IMR-90 (cell line): ENCODE measurements at regions not wholly inside any gene's neighbourhood (a gene's known extent, or its start where the extent isn't known, plus 50 kb on each side); places are given as distances from the start of the nearest gene placed in this dataset.

Source experiments
- CEBPB ChIP-seq: IDR thresholded peaks from 2 replicates; pipeline ENCODE4 v1.6.1; 2012; ENCODE audit warnings: low read depth, low read length, improper control_type of control experiment
- FOS ChIP-seq: fragments of 150-350 bp; IDR thresholded peaks from 2 replicates; pipeline ENCODE4 v1.6.1; 2016; ENCODE audit warnings: low read depth, low read length
- POLR2A ChIP-seq: IDR thresholded peaks from 2 replicates; pipeline ENCODE4 v1.6.1; 2012; ENCODE audit warnings: mild to moderate bottlenecking, low read depth, low read length
- RAD21 ChIP-seq: IDR thresholded peaks from 2 replicates; pipeline ENCODE4 v1.6.1; 2012; ENCODE audit warnings: low read length, improper control_type of control experiment
- USF2 ChIP-seq: fragments of 150-350 bp; IDR thresholded peaks from 2 replicates; pipeline ENCODE4 v1.6.1; 2017; ENCODE audit warnings: mild to moderate bottlenecking, antibody characterized with exemption, low read length, low read depth
- TF ChIP-seq, protein P1 (sequence below): conservative IDR thresholded peaks from 2 replicates; pipeline ENCODE4 v1.5.1; 2012; ENCODE audit warnings: mild to moderate bottlenecking, low read depth, low read length, improper control_type of control experiment

DNA sequence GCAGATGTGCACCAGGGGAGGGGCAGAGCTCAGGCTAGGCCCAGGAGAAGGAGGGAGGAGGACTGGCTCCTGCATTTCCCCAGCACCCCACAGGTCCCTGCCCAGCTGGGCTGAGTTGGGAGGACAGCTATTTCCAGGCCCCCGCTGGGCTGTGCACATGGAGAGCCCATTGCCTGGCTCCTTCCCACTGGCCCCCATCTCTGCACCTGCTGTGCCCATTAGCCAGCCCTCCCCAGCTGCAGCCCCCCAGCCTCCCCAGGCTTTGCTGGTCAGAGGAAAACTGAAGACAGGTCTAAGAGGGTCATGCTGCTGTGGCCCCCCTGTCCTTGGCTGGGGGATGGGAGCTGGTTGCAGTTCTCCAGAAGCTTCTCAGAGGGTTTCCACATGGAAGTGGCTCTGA, 81.8 kb upstream of the SHANK2 start:
- TF ChIP-seq, protein P1, sequence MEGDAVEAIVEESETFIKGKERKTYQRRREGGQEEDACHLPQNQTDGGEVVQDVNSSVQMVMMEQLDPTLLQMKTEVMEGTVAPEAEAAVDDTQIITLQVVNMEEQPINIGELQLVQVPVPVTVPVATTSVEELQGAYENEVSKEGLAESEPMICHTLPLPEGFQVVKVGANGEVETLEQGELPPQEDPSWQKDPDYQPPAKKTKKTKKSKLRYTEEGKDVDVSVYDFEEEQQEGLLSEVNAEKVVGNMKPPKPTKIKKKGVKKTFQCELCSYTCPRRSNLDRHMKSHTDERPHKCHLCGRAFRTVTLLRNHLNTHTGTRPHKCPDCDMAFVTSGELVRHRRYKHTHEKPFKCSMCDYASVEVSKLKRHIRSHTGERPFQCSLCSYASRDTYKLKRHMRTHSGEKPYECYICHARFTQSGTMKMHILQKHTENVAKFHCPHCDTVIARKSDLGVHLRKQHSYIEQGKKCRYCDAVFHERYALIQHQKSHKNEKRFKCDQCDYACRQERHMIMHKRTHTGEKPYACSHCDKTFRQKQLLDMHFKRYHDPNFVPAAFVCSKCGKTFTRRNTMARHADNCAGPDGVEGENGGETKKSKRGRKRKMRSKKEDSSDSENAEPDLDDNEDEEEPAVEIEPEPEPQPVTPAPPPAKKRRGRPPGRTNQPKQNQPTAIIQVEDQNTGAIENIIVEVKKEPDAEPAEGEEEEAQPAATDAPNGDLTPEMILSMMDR, result no peak
- TF ChIP-seq USF2, result no peak
- TF ChIP-seq POLR2A, result no peak
- no peak for TF ChIP-seq CEBPB
- no peak for TF ChIP-seq RAD21
- TF ChIP-seq FOS, result no peak
